Ishikawa (cell line): ENCODE measurements at regions not wholly inside any gene's neighbourhood (a gene's known extent, or its start where the extent isn't known, plus 50 kb on each side); places are given as distances from the start of the nearest gene placed in this dataset.

Source experiments
- CEBPB ChIP-seq: IDR thresholded peaks from 2 replicates; pipeline ENCODE4 v1.6.1; 2012
- CREB1 ChIP-seq: IDR thresholded peaks from 2 replicates; pipeline ENCODE4 v1.6.1; 2012; ENCODE audit warnings: low read depth
- EGR1 ChIP-seq: IDR thresholded peaks from 2 replicates; pipeline ENCODE4 v1.6.1; 2012
- EP300 ChIP-seq: IDR thresholded peaks from 2 replicates; pipeline ENCODE4 v1.6.1; 2012; ENCODE audit warnings: borderline replicate concordance
- FOXM1 ChIP-seq: IDR thresholded peaks from 2 replicates; pipeline ENCODE4 v1.6.1; 2012; ENCODE audit warnings: low read depth, borderline replicate concordance
- NFIC ChIP-seq: IDR thresholded peaks from 2 replicates; pipeline ENCODE4 v1.6.1; 2012
- RAD21 ChIP-seq: IDR thresholded peaks from 2 replicates; pipeline ENCODE4 v1.6.1; 2012; ENCODE audit warnings: low read depth
- TAF1 ChIP-seq: IDR thresholded peaks from 2 replicates; pipeline ENCODE4 v1.6.1; 2012; ENCODE audit warnings: low read depth, mild to moderate bottlenecking
- TCF12 ChIP-seq: IDR thresholded peaks from 2 replicates; pipeline ENCODE4 v1.6.1; 2012; ENCODE audit warnings: low read depth
- TEAD4 ChIP-seq: IDR thresholded peaks from 2 replicates; pipeline ENCODE4 v1.6.1; 2012
- YY1 ChIP-seq: IDR thresholded peaks from 2 replicates; pipeline ENCODE4 v1.6.1; 2012; ENCODE audit warnings: low read depth
- ZBTB7A ChIP-seq: IDR thresholded peaks from 2 replicates; pipeline ENCODE4 v1.6.1; 2012; ENCODE audit warnings: low read depth
- TF ChIP-seq, protein P1 (sequence below): IDR thresholded peaks from 2 replicates; pipeline ENCODE4 v1.6.1; 2012; ENCODE audit warnings: low read depth, mild to moderate bottlenecking
- TF ChIP-seq, protein P2 (sequence below): IDR thresholded peaks from 2 replicates; pipeline ENCODE4 v1.6.1; 2012
- TF ChIP-seq, protein P3 (sequence below): IDR thresholded peaks from 2 replicates; pipeline ENCODE4 v1.6.1; 2012

DNA sequence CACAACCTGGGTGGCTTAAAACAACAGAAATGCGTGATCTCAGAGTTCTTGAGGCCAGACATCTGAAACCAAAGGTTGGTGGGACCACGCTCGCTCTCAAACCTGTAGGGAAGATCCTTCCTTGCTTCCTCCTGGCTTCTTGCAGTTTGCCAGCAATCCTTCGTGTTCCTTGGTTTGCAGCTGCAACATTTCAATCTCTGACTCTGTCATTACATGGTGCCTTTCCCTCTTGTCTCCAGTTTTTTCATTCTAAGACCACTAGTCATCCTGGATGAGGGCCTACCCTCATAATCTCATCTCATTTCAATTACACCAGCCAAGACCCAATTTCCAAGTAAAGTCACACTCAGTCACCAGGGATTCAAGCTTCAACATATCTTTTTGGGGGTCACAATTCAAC is 388.0 kb downstream of the GPM6A start:
- no peak for TF ChIP-seq EP300
- no peak for TF ChIP-seq FOXM1
- TF ChIP-seq NFIC = no peak
- TF ChIP-seq RAD21 = no peak
- no peak for TF ChIP-seq TEAD4
- no peak for TF ChIP-seq EGR1

DNA sequence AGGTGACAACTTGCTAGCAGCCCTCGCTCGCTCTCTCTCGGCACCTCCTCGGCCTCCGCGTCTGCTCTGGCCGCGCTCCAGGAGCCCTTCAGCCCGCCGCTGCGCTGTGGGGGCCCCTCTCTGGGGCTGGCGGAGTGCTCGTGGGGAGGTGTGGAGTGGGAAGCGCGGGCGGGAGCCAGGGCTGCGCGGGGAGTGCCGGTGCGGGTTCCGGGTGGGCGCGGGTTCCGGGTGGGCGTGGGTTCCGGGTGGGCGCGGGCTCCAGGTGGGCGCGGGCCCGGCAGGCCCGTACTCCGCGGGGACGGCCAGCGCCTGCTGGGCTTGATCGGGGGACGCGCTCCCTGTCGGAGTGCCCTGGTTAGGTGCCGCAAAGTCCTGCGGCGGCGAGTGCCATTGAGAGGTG is 384.3 kb downstream of the GPM6A start:
- no peak for TF ChIP-seq EP300
- no peak for TF ChIP-seq TCF12
- no peak for TF ChIP-seq TAF1
- no peak for TF ChIP-seq CEBPB
- TF ChIP-seq TEAD4 = no peak
- TF ChIP-seq CREB1 = no peak
- no peak for TF ChIP-seq YY1
- TF ChIP-seq, protein P1, sequence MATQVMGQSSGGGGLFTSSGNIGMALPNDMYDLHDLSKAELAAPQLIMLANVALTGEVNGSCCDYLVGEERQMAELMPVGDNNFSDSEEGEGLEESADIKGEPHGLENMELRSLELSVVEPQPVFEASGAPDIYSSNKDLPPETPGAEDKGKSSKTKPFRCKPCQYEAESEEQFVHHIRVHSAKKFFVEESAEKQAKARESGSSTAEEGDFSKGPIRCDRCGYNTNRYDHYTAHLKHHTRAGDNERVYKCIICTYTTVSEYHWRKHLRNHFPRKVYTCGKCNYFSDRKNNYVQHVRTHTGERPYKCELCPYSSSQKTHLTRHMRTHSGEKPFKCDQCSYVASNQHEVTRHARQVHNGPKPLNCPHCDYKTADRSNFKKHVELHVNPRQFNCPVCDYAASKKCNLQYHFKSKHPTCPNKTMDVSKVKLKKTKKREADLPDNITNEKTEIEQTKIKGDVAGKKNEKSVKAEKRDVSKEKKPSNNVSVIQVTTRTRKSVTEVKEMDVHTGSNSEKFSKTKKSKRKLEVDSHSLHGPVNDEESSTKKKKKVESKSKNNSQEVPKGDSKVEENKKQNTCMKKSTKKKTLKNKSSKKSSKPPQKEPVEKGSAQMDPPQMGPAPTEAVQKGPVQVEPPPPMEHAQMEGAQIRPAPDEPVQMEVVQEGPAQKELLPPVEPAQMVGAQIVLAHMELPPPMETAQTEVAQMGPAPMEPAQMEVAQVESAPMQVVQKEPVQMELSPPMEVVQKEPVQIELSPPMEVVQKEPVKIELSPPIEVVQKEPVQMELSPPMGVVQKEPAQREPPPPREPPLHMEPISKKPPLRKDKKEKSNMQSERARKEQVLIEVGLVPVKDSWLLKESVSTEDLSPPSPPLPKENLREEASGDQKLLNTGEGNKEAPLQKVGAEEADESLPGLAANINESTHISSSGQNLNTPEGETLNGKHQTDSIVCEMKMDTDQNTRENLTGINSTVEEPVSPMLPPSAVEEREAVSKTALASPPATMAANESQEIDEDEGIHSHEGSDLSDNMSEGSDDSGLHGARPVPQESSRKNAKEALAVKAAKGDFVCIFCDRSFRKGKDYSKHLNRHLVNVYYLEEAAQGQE = no peak
- TF ChIP-seq ZBTB7A = no peak
- TF ChIP-seq, protein P2, sequence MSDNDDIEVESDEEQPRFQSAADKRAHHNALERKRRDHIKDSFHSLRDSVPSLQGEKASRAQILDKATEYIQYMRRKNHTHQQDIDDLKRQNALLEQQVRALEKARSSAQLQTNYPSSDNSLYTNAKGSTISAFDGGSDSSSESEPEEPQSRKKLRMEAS = no peak
- no peak for TF ChIP-seq EGR1
- no peak for TF ChIP-seq FOXM1
- TF ChIP-seq NFIC = no peak
- TF ChIP-seq RAD21 = no peak
- TF ChIP-seq, protein P3, sequence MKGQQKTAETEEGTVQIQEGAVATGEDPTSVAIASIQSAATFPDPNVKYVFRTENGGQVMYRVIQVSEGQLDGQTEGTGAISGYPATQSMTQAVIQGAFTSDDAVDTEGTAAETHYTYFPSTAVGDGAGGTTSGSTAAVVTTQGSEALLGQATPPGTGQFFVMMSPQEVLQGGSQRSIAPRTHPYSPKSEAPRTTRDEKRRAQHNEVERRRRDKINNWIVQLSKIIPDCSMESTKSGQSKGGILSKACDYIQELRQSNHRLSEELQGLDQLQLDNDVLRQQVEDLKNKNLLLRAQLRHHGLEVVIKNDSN = no peak

DNA sequence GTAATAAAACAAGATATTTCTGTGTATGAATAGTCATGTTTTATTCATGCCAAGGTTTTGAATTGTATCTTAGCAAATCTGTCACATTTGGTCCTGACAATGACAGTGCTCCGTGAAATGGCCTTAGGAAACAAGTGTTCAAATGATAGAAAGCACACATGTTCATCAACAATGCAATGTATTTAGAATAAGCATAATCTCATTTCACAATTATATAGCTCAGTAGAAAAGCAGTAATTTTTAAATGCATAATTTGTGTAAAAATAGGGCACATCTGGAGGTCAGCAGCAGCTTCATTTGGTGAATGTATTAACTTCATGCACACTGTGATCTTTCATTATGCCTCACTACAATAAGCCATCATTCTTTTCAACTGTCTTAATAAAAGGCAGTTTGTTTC is 380.4 kb downstream of the GPM6A start:
- TF ChIP-seq, protein P1 = no peak
- TF ChIP-seq EGR1 = no peak
- no peak for TF ChIP-seq CEBPB
- no peak for TF ChIP-seq TEAD4
- TF ChIP-seq, protein P2 = no peak
- TF ChIP-seq, protein P3 = no peak
- TF ChIP-seq YY1 = no peak
- TF ChIP-seq CREB1 = no peak
- no peak for TF ChIP-seq RAD21
- no peak for TF ChIP-seq TAF1
- no peak for TF ChIP-seq FOXM1
- TF ChIP-seq EP300 = no peak
- no peak for TF ChIP-seq NFIC
- TF ChIP-seq ZBTB7A = no peak
- TF ChIP-seq TCF12 = no peak

DNA sequence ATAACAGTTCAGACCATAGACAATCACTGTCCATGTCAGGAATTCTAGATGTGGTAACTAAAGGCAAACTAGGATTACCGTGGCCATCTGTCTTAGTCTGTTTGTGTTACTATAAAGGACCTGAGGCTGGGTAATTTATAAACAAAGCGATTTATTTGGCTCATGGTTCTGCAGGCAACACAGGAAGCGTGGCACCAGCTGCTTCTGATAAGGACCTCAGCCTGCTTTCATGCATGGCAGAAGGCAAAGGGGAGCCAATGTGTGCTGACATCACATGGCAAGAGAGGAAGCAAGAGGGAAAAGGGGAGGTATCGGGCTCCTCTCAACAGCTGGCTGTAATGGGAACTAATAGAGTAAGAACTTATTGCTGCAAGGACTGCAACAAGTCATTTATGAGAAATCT is 376.7 kb downstream of the GPM6A start:
- TF ChIP-seq RAD21 = no peak
- TF ChIP-seq NFIC = no peak
- TF ChIP-seq TAF1 = no peak
- no peak for TF ChIP-seq EGR1
- no peak for TF ChIP-seq TEAD4
- TF ChIP-seq, protein P2 = no peak
- no peak for TF ChIP-seq CEBPB
- no peak for TF ChIP-seq TCF12
- no peak for TF ChIP-seq FOXM1
- TF ChIP-seq ZBTB7A = no peak

DNA sequence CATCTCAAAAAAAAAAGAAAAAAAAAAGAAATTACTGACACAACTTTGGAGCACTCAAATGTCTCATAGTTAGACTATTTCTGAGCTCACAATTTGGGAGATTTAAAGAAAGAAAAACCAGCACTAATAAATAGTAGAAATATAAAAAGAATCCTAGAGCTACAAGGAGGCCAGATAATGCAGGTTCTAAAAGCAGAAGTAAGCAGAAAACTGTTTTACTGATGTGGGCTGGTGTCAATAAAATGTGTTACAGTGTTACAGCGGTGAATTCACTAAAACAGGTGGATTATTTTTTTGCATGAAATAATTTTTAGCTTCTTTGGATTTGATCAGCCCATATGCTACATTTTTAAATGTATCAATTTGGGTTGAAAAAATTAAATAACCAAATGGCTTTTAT is 375.9 kb downstream of the GPM6A start:
- no peak for TF ChIP-seq TCF12
- TF ChIP-seq, protein P1 = no peak
- no peak for TF ChIP-seq CEBPB
- no peak for TF ChIP-seq RAD21
- no peak for TF ChIP-seq FOXM1
- no peak for TF ChIP-seq TEAD4
- no peak for TF ChIP-seq YY1
- TF ChIP-seq EGR1 = no peak
- no peak for TF ChIP-seq CREB1
- TF ChIP-seq TAF1 = no peak
- TF ChIP-seq, protein P2 = no peak
- no peak for TF ChIP-seq NFIC
- TF ChIP-seq, protein P3 = no peak
